Common myeloid progenitor, CD34-positive (primary cell): ENCODE measurements at regions not wholly inside any gene's neighbourhood (a gene's known extent, or its start where the extent isn't known, plus 50 kb on each side); places are given as distances from the start of the nearest gene placed in this dataset.

Source experiments
- CTCF ChIA-PET: fragments of 350-600 bp; sonication (Branson Sonifier 250); formaldehyde crosslinking; loops from one replicate; lab custom pipeline; 2021; ENCODE audit warnings: antibody characterized with exemption; lab: Charles Lee
- POLR2A ChIA-PET: fragments of 350-600 bp; sonication (Branson Sonifier 250); formaldehyde crosslinking; loops from one replicate; lab custom pipeline; 2021; ENCODE audit warnings: antibody characterized with exemption; lab: Charles Lee
- DNase-seq, 3 donors: peaks; one replicate each; pipeline versions ENCODE4 v3.0.0 to v3.0.0-alpha.2; 2013
- H3K27ac ChIP-seq, 2 experiments: 1 replicate in 1 of 2; 2 replicates in 1 of 2; pipeline ENCODE4 v1.7.0; 2013; ENCODE audit warnings: inconsistent platforms in 2 of 2, low read length in 2 of 2, mild to moderate bottlenecking in 2 of 2, low read depth in 1 of 2, moderate library complexity in 1 of 2; ENCODE audit not compliant: severe bottlenecking in 2 of 2, insufficient read depth in 1 of 2, poor library complexity in 1 of 2
- H3K27me3 ChIP-seq, 5 experiments: replicated peaks in 2 of 5; 1 replicate in 3 of 5; 2 replicates in 2 of 5; pipeline versions ENCODE4 v1.6.1 to v1.7.0; 2013; ENCODE audit warnings: low read length in 4 of 5, mild to moderate bottlenecking in 2 of 5, moderate library complexity in 2 of 5, inconsistent platforms in 1 of 5; ENCODE audit not compliant: insufficient read depth in 5 of 5, control insufficient read depth in 4 of 5
- H3K36me3 ChIP-seq, 4 experiments: 1 replicate in 2 of 4; 2 replicates in 2 of 4; pipeline versions ENCODE4 v1.6.1 to v1.7.0; 2013; ENCODE audit warnings: low read length in 3 of 4, control low read depth in 1 of 4, mild to moderate bottlenecking in 1 of 4; ENCODE audit not compliant: control insufficient read depth in 4 of 4, insufficient read depth in 4 of 4
- H3K4me1 ChIP-seq, 4 experiments: 1 replicate in 3 of 4; 2 replicates in 1 of 4; pipeline versions ENCODE4 v1.6.1 to v1.7.1; 2013; ENCODE audit warnings: low read length in 3 of 4, mild to moderate bottlenecking in 3 of 4, control low read depth in 1 of 4, inconsistent platforms in 1 of 4, moderate library complexity in 1 of 4; ENCODE audit not compliant: control insufficient read depth in 4 of 4, insufficient read depth in 4 of 4; ENCODE audit errors: control extremely low read depth in 1 of 4
- H3K4me3 ChIP-seq, 7 experiments: 1 replicate in 4 of 7; 2 replicates in 3 of 7; pipeline versions ENCODE4 v1.5.1 to v1.7.0; 2013; ENCODE audit warnings: mild to moderate bottlenecking in 7 of 7, low read length in 6 of 7, moderate library complexity in 6 of 7, inconsistent platforms in 2 of 7, low read depth in 2 of 7, control low read depth in 1 of 7; ENCODE audit not compliant: insufficient read depth in 4 of 7, control insufficient read depth in 1 of 7; ENCODE audit errors: extremely low read depth in 1 of 7
- H3K9me3 ChIP-seq, 5 experiments: 1 replicate in 4 of 5; 2 replicates in 1 of 5; pipeline versions ENCODE4 v1.6.1 to v1.7.1; 2013; ENCODE audit warnings: low read length in 4 of 5, mild to moderate bottlenecking in 2 of 5, inconsistent platforms in 1 of 5, low read depth in 1 of 5, moderate library complexity in 1 of 5; ENCODE audit not compliant: control insufficient read depth in 4 of 5, insufficient read depth in 2 of 5; ENCODE audit errors: control extremely low read depth in 1 of 5
- WGBS: methylation state at CpG from one replicate; pipeline ENCODE4 v1.1.5; 2013; ENCODE audit not compliant: insufficient coverage; 5-methylcytosine and 5-hydroxymethylcytosine counted together

- Histone ChIP-seq H3K4me3 (no peak overlapping the region), H3K9me3 (no peaks in the 10 kb centered on the region), H3K27me3 (peaks cover 0 to 2% (median 0%) of the 10 kb centered on the region in 5 experiments), H3K27ac (no peak overlapping the region), H3K4me1 (no peaks in the 10 kb centered on the region), H3K36me3 (no peaks in the 10 kb centered on the region)
- no peak for DNase-seq
- ChIA-PET POLR2A (no interaction called here), CTCF (interaction anchor here (0.6 kb wide), 1 partner anchor 31 kb away, joined by 3 read pairs; no protein-coding TSS in a partner anchor)
- 63% methylated on average over 1 of the region's 2 CpGs for WGBS
Observed at GRCh38 chr6:50124572-50124971, 74.8 kb upstream of the DEFB112 start.

- peaks cover 0 to 2% (median 0%) of the 10 kb centered on the region in 5 experiments for H3K27me3 ChIP-seq
- no peaks in the 10 kb centered on the region for H3K9me3 ChIP-seq
- H3K4me1 ChIP-seq, result no peaks in the 10 kb centered on the region
- peak; percentile 4 to 31 (median 29) for DNase-seq
- no peak overlapping the region for H3K27ac ChIP-seq
- ChIA-PET POLR2A (no interaction called here), CTCF (interaction anchor here (1.0 kb wide), 1 partner anchor 1892 kb away, joined by 3 read pairs; no protein-coding TSS in a partner anchor)
- H3K4me3 ChIP-seq, result no peak overlapping the region
- H3K36me3 ChIP-seq, result no peaks in the 10 kb centered on the region
- WGBS, result no CpG with 5 or more reads among the region's 2 CpGs
Observed at GRCh38 chr6:50128420-50129005, 78.8 kb upstream of the DEFB112 start.

GRCh38 chr6:50135968-50136367 is 86.2 kb upstream of the DEFB112 start:
- Histone ChIP-seq H3K4me3 (no peak overlapping the region), H3K9me3 (no peaks in the 10 kb centered on the region), H3K4me1 (no peaks in the 10 kb centered on the region), H3K27ac (no peak overlapping the region), H3K36me3 (no peaks in the 10 kb centered on the region), H3K27me3 (no peaks in the 10 kb centered on the region)
- ChIA-PET CTCF (interaction anchor here (1.0 kb wide), 1 partner anchor 9 kb away, joined by 3 read pairs; no protein-coding TSS in a partner anchor), POLR2A (no interaction called here)
- no peak for DNase-seq
- 100% methylated on average over 1 of the region's 1 CpG for WGBS

- no peak for DNase-seq
- ChIA-PET CTCF (no interaction called here), POLR2A (no interaction called here)
- H3K27me3 ChIP-seq, result no peaks in the 10 kb centered on the region
- no peaks in the 10 kb centered on the region for H3K4me1 ChIP-seq
- H3K4me3 ChIP-seq, result no peak overlapping the region
- H3K36me3 ChIP-seq, result no peaks in the 10 kb centered on the region
- H3K27ac ChIP-seq, result no peak overlapping the region
- no peaks in the 10 kb centered on the region for H3K9me3 ChIP-seq
Observed at GRCh38 chr6:50141100-50141499, 91.4 kb upstream of the DEFB112 start.

- ChIA-PET CTCF (no interaction called here), POLR2A (no interaction called here)
- no peaks in the 10 kb centered on the region for H3K36me3 ChIP-seq
- DNase-seq, result no peak
- no peak overlapping the region for H3K27ac ChIP-seq
- no peak overlapping the region for H3K4me3 ChIP-seq
- no peaks in the 10 kb centered on the region for H3K9me3 ChIP-seq
- 100% methylated on average over 2 of the region's 2 CpGs for WGBS
- no peaks in the 10 kb centered on the region for H3K4me1 ChIP-seq
- H3K27me3 ChIP-seq, result no peaks in the 10 kb centered on the region
Observed at GRCh38 chr6:50143011-50143719, 93.4 kb upstream of the DEFB112 start.

GRCh38 chr6:50145125-50145524 is 95.4 kb upstream of the DEFB112 start:
- H3K36me3 ChIP-seq, result no peaks in the 10 kb centered on the region
- no peak overlapping the region for H3K4me3 ChIP-seq
- no peaks in the 10 kb centered on the region for H3K4me1 ChIP-seq
- H3K27me3 ChIP-seq, result no peaks in the 10 kb centered on the region
- CTCF ChIA-PET, result interaction anchor here (0.7 to 1.1 kb wide), 2 partner anchors 9 to 28 kb away, joined by 3 read pairs; no protein-coding TSS in a partner anchor
- POLR2A ChIA-PET, result no interaction called here
- no peaks in the 10 kb centered on the region for H3K9me3 ChIP-seq
- H3K27ac ChIP-seq, result no peak overlapping the region
- DNase-seq, result peak; percentile 1 to 8 (median 4)

GRCh38 chr6:50147371-50147770 is 97.6 kb upstream of the DEFB112 start:
- CTCF ChIA-PET, result no interaction called here
- WGBS, result no CpG with 5 or more reads among the region's 3 CpGs

More at GRCh38 chr6:50147371-50147770, 97.6 kb upstream of the DEFB112 start:
- Histone ChIP-seq H3K4me1 (no peaks in the 10 kb centered on the region), H3K36me3 (no peaks in the 10 kb centered on the region), H3K27ac (no peak overlapping the region), H3K9me3 (no peaks in the 10 kb centered on the region), H3K27me3 (no peaks in the 10 kb centered on the region), H3K4me3 (no peak overlapping the region)
- DNase-seq, result no peak
- POLR2A ChIA-PET, result no interaction called here
